GM18517 (cell line): ENCODE measurements at regions not wholly inside any gene's neighbourhood (a gene's known extent, or its start where the extent isn't known, plus 50 kb on each side); places are given as distances from the start of the nearest gene placed in this dataset.
A peak's percentile ranks its signal among the peaks of the same experiment; 100 is the strongest.

ENCODE experiments used
- ATAC-seq: cut with Tn5 transposase; IDR thresholded peaks from one replicate; pipeline ENCODE4 v1.9.1; 2021; ENCODE audit warnings: mild to moderate bottlenecking, moderate library complexity; ENCODE audit not compliant: unreplicated experiment

- ATAC-seq: no peak
Observed at GRCh38 chr6:100269189-100269588, 195.5 kb downstream of the SIM1 start.

DNA sequence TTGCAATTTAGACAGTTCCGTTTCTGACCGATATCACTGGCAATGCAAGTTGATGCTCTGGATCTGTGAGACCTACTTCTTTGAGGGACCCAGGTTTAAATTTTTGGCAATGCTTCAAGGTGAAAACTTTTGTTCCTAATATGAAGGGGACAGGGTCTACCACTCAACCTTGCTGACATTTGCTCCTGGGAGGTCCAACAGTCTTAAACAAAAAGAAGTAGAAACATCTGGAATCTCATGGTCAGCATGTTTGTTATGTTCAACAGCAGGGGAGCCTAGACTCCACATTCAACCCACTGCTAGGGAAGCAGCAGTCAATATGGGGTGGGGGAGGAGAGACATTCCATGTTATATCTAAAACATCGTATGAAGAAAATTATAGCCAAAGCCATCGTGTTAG is 196.4 kb downstream of the SIM1 start:
- ATAC-seq: no peak

DNA sequence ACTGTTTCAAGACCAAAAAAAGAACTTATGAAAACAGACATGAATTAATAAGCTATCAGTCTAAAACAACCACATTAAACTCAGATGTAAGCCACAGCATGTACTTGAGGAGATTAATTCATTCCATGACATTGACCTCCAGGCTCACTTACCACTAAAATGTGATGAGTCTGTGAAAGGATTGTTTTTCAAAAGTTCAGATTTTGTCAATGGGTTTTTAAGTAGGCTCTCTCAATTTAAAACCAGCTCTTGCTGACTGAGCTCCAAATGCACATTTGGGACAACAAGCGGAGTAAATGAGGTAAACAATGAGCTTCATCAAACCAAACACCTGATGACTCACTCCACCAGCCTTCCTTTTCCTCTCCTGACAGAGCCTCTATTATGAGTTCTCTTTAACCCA is 197.0 kb downstream of the SIM1 start:
- no peak for ATAC-seq

- ATAC-seq: no peak
Observed at GRCh38 chr6:100266494-100267401, 198.0 kb downstream of the SIM1 start.

GRCh38 chr6:100262086-100262485 is 202.6 kb downstream of the SIM1 start:
- no peak for ATAC-seq

GRCh38 chr6:100261486-100261885 is 203.2 kb downstream of the SIM1 start:
- ATAC-seq: no peak

DNA sequence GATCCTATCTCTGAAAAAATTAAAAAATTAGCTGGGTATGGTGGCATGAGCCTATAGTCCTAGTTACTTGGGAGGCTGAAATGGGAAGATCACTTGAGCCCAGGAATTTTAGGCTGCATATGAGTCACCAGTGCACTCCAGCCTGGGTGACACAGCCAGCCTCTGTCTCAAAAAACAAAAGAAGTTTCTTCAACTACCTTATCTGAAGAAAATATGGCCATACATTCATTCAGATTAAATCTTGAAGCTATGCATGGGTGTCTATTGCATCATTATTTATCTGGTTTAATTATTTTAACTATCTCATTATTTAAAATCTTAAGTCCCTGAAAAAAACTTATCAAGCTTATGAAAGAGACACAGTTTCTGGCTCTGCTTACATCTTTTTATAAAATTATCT is 204.1 kb downstream of the SIM1 start:
- ATAC-seq: no peak

DNA sequence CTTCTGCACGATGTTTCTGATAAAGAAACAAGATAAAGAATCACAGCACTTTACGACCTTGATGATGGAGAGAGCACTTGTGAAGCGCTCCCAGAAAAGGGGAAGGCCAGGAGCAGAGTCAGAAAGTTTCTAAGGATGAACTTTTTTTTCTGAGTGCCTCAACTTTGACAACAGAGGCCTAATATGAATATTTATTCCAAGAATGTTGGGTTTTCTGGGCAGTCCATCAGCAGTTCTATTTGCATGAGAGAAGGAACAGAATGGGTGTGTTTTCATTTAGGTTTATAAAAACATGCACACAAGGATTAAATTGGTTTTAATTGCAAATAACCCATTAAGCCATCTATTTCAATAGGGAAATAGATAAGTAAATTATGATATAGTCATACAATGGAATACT is 204.9 kb downstream of the SIM1 start:
- no peak for ATAC-seq

DNA sequence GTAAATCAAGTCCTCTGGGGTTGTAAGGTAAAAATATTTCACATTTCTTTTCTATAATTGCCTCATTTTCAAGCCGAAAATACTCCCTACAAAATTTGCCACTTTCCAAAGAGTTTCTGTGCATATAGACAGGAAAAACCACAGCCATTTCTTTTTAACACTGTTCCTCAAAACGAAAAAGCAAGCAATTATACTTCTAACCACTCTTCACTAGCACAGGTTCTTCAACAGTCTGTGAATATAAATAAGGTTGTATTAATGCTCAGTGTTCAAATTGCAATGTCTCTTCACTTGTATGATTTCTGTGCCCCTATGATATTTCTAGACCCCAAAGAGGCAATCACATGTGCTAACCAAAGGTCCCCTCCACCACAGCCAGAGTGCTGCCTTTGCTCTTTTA is 206.0 kb downstream of the SIM1 start:
- ATAC-seq: peak; percentile 45

DNA sequence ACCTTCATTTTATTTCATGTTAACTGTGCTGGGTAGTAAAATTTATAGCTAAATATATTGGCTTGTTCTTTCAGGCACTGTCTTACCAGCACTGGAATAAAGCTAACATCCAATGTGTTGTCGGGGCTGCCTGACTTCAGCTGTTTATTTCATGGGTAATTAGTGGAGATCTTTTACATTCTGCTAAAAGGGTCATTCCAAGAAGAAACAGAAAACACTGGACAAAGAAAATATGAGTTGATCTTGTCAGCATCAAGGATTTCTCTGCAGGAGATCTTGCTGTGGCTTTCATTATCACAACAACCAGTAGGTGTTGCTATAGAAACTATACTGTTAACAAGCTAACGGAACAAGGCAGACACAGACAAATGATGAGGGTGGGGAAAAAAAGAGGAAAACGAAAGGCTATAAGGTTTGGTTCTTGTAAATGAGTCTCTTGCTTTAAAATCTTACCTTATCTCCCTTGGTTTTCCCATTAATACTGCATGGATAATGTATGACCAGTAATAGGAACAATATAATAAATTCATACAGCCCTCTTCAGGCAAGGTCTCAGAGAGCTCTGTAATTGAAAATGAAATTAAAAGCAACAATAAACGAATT is 206.8 kb downstream of the SIM1 start:
- peak; percentile 96 for ATAC-seq

DNA sequence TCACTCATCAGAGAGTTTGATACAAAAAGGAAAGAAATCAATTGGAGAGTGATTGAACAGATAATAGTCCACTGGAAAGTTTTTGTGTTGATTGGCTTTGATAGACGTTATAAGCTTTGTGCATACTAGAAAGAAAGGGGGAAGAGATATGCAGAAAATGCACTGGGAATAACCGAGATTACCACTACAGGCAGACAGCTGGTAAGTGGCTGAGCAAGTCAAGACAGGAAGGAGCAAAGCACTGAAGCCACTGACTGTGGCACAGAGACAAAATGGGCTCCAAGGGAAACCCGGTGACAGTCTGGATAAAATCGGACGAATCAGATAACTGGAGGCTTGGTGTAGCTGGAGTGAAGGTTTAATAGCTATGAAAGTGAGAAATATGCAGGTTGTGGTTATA is 209.0 kb downstream of the SIM1 start:
- no peak for ATAC-seq

GRCh38 chr6:100247123-100247522 is 217.6 kb downstream of the SIM1 start:
- ATAC-seq: no peak

DNA sequence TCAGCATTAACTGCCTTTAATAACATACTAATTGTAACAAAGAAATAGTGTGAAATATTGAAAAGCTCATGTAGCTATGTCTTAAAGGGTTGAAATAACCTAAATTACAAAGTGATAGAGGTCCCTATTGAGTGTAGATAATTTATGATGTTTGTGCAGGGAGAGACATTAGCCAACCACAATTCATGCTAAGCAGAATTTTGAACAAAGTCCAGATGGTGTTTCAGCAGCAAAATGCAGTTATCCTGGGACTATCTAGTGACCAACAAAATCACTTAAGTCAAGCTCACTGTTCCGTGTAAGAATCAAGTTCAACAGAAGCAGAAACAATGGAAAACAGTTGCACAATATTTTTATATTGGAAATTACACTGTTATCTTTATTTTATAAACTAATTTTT is 218.5 kb downstream of the SIM1 start:
- no peak for ATAC-seq

DNA sequence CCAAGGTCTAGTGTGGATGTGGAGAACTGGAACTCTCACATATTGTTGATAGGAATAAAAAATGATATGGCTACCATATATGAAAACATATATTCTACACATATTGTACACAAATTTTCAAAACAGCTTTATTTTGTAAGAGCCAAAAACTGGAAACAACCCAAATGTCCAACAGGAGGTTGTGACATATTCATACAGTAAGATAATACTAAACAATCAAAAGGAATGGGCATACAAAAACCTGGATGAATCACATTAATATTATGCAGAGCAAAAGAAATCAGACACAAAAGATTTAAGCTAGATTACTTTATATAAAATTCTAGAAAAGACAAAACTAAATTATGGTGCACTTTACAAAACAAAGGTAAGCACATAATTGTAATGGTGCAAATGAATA is 223.9 kb downstream of the SIM1 start:
- no peak for ATAC-seq

DNA sequence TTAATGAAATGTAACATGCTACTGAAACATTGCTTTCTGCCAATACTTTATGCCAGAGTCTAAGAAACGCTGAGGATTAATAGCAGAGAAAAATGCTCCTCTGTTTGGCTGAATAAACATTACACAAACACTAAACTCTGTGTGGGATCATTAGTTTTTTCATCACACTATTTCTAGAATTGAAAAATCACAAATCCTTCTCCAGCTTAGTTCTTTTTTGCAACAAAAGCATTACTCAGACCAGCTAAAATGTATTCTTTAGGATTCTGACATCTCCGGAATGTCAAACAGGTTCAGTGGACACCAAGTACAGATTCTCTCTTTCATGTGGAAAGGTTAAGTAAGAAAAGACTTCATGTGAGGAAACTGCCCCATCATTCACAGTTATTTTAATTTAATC is 226.9 kb downstream of the SIM1 start:
- ATAC-seq: no peak

- ATAC-seq: no peak
Observed at GRCh38 chr6:100236389-100236788, 228.3 kb downstream of the SIM1 start.

DNA sequence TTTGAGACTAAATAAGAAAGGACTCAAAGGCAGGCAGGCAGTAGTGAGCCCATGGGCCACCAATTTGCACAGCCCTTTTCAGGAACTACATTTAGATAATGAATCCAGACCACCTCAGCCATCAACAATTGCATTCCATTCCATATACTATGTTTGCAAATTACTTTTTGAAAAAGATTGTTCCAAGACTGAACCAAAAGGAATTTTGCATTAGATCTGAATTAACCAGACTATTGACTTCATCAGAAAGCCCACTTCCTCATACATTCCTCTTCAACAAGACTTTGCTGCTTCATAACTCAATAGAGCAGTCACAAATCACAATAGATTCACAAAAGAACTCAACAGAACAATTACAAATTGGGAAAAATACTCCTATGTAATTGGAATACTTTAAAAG is 229.1 kb downstream of the SIM1 start:
- no peak for ATAC-seq

- ATAC-seq: no peak
Observed at GRCh38 chr6:100234625-100235024, 230.1 kb downstream of the SIM1 start.

DNA sequence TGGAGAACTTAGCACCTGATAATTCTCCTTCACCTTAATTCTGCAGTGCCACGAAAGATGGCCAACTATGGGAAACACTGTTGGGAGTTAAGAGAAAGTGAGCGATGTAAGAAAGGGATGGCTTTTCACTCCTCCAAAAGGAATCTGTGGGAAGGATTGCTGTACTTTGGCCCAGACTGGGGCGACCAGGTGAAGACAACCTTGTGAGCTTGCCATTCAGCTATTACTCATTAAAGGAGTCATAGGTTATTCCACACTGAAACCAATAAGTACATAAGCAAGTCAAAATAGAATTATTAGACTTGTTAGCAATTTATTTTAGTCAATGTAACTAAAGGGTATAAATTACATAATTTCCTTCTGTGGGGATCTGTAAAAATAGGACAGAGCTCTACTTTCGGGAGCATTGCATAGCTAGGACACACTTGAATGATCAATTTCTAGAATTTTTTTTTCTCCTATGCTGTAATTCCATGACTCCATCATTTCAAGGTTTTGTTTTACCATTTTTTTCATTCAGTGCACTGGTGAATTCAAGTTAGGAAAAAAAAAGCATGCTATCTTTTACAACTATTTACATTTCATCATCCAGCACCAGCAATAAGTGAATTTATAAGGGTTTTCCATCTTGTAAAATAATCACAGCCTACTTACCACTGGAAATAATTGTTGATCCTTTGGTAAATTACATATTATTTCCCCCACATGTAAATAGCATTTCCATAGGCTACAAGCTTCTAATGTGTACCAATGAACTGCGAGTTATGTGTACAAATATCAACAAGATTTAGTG is 231.7 kb downstream of the SIM1 start:
- no peak for ATAC-seq

DNA sequence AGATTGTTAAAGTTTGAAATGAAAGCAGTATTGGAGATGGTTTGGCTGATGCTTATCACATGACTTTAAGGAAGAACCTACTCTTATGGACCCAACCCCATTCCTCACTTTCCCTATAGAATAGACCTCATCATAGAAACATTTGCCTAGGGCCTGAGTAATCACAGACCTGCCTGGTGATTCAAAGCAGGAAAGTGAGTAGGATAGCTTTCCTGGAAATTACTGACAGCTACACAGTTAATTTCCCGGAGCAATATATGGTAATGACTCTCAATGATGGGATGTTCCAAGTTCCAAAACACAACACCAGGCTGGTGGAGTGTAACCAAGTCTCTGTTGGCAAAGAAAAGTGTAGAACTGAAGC is 233.8 kb downstream of the SIM1 start:
- no peak for ATAC-seq

DNA sequence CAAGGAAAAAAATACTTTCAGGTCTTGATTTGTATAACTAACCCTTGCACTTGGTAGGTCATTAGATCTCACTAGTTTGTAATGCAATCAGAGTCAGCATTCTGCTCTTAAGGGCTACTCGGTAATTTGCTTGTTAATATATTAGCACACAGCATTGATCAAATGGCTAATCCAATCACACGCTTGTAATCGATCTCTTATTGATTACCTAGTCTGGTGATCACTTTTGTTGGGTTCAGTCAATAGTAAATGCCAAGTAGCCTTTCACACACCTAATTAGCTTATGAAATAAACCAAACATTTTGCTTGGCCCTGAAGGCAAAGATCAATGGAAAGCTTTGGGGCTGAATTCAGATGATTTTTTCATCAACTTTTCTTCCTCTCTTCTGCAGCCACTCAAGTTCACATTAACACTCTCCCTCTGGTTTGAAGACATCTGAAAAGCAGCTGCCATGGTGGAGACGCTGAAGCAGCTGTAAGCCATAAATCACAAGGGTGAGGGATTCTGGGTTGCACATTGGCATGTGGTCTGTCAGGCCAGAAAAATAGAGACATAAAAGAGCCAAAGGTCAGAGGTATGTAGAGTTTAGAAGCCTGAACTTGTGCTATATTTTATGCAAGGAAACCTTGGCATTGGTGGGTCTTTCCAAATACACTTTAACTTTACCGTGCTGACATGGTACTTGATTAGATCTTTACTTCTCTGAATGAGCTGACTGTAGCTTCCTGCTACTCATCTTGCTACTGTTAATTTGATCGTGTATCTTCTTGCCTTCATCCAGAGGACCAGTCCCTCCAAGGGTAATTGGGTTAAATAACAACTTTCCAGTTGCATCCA is 234.4 kb downstream of the SIM1 start:
- ATAC-seq: no peak
